Stomach (tissue), 4 donors: ENCODE measurements at regions not wholly inside any gene's neighbourhood (a gene's known extent, or its start where the extent isn't known, plus 50 kb on each side); places are given as distances from the start of the nearest gene placed in this dataset.

Experiments
- POLR2A ChIP-seq, 4 donors: fragments of 450-650 bp; IDR thresholded peaks; one replicate each; pipeline ENCODE4 v1.6.1; 2016; ENCODE audit warnings: antibody characterized with exemption in 4 of 4, control low read depth in 2 of 4, mild to moderate bottlenecking in 1 of 4, moderate library complexity in 1 of 4
- POLR2AphosphoS5 ChIP-seq, 3 donors: sonication (generic); formaldehyde crosslinking; IDR thresholded peaks; one replicate each; pipeline ENCODE4 v1.6.1; 2016; ENCODE audit warnings: antibody characterized with exemption in 3 of 3
- TF ChIP-seq, protein P1 (sequence below), 7 experiments: fragments of 450-650 bp in 4 of 7; fragments of 200-600 bp in 3 of 7; sonication (generic) in 3 of 7; IDR thresholded peaks; one replicate each; pipeline ENCODE4 v1.5.1; 2016 to 2019; ENCODE audit warnings: antibody characterized with exemption in 7 of 7, control low read depth in 2 of 7, mild to moderate bottlenecking in 1 of 7

DNA sequence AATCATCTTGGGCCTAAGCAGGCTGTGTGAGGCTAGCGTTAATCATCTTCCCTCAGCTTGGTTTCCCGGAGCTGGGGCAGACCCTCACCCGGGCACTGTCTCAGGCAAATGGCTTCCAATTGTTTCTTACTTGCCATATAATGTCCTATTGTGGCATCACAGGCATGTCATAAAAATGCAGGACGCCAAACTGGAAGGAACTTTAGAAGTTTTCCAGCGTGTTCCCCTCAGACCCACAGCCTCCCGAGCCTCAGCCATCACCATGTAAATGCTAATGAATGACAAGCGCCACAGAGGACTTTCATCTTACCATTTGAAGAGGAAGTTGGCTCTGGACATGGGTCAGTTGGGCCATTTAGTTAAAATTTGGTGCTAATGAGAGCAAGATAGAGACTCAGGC is 143.0 kb upstream of the IRX1 start:
- TF ChIP-seq POLR2AphosphoS5 (IDR thresholded peaks at IDR 0.05) (no peak), POLR2A (IDR thresholded peaks at IDR 0.05) (no peak)
- TF ChIP-seq, protein P1, sequence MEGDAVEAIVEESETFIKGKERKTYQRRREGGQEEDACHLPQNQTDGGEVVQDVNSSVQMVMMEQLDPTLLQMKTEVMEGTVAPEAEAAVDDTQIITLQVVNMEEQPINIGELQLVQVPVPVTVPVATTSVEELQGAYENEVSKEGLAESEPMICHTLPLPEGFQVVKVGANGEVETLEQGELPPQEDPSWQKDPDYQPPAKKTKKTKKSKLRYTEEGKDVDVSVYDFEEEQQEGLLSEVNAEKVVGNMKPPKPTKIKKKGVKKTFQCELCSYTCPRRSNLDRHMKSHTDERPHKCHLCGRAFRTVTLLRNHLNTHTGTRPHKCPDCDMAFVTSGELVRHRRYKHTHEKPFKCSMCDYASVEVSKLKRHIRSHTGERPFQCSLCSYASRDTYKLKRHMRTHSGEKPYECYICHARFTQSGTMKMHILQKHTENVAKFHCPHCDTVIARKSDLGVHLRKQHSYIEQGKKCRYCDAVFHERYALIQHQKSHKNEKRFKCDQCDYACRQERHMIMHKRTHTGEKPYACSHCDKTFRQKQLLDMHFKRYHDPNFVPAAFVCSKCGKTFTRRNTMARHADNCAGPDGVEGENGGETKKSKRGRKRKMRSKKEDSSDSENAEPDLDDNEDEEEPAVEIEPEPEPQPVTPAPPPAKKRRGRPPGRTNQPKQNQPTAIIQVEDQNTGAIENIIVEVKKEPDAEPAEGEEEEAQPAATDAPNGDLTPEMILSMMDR (IDR thresholded peaks at IDR 0.05), result no peak
